ENCODE measurements at regions not wholly inside any gene's neighbourhood (a gene's known extent, or its start where the extent isn't known, plus 50 kb on each side); places are given as distances from the start of the nearest gene placed in this dataset.

- TF ChIP-seq RAD21 (IDR thresholded peaks at IDR 0.05; ENCODE audit: low read depth) (no peak), YY1 (IDR thresholded peaks at IDR 0.05; ENCODE audit: low read depth) (no peak), EP300 (IDR thresholded peaks at IDR 0.05; ENCODE audit: borderline replicate concordance) (no peak), CREB1 (IDR thresholded peaks at IDR 0.05; ENCODE audit: low read depth) (no peak), TAF1 (IDR thresholded peaks at IDR 0.05; ENCODE audit: low read depth) (no peak), TCF12 (IDR thresholded peaks at IDR 0.05; ENCODE audit: low read depth) (no peak), ZBTB7A (IDR thresholded peaks at IDR 0.05; ENCODE audit: low read depth) (no peak), CEBPB (IDR thresholded peaks at IDR 0.05) (no peak)
These were observed 97.9 kb upstream of the MBNL2 start for GRCh38 chr13:97124206-97124605.

Measured in Ishikawa (cell line).